ENCODE measurements at regions not wholly inside any gene's neighbourhood (a gene's known extent, or its start where the extent isn't known, plus 50 kb on each side); places are given as distances from the start of the nearest gene placed in this dataset.
A peak's percentile ranks its signal among the peaks of the same experiment; 100 is the strongest.

- WGBS = 77% methylated on average over 2 of the region's 4 CpGs
- H3K4me3 ChIP-seq (ENCODE audit: insufficient read depth in 1 of 2, low read depth in 1 of 2, low read length in 2 of 2) = no peak overlapping the region
- no peak overlapping the region for H3K14ac ChIP-seq (ENCODE audit: low read length in 2 of 2)
- no peak overlapping the region for H2BK5ac ChIP-seq (ENCODE audit: low read depth, low read length, poor library complexity, severe bottlenecking)
- no peak overlapping the region for H3K27ac ChIP-seq (ENCODE audit: low read length, poor library complexity, severe bottlenecking)
- H2AFZ ChIP-seq (ENCODE audit: low read depth, low read length) = no peak overlapping the region
- no peaks in the 10 kb centered on the region for H3K4me1 ChIP-seq (ENCODE audit: control insufficient read depth, insufficient read depth, low read depth, low read length)
- no peak overlapping the region for H4K8ac ChIP-seq (ENCODE audit: low read length)
- no peak overlapping the region for H2BK120ac ChIP-seq (ENCODE audit: low read depth, low read length)
- H3K4ac ChIP-seq (ENCODE audit: low read depth in 1 of 2, low read length in 2 of 2) = no peak overlapping the region
- H3K36me3 ChIP-seq (ENCODE audit: control insufficient read depth in 1 of 2, insufficient read depth in 2 of 2, low read depth in 1 of 2, low read length in 2 of 2) = no peaks in the 10 kb centered on the region
- DNase-seq = peak; percentile 39
- H3K18ac ChIP-seq (ENCODE audit: low read depth in 1 of 2, low read length in 2 of 2) = no peak overlapping the region
- no peak overlapping the region for H3K9ac ChIP-seq (ENCODE audit: low read length)
- H3K79me1 ChIP-seq (replicated peaks; ENCODE audit: low read length, poor library complexity, severe bottlenecking) = no peaks in the 10 kb centered on the region
- no peak overlapping the region for H2AK5ac ChIP-seq (ENCODE audit: low read length, severe bottlenecking)
- H4K91ac ChIP-seq (ENCODE audit: low read length) = no peak overlapping the region
- no peaks in the 10 kb centered on the region for H3K27me3 ChIP-seq (ENCODE audit: control insufficient read depth in 1 of 2, insufficient read depth in 1 of 2, low read length in 2 of 2)
- H3K9me3 ChIP-seq (ENCODE audit: control insufficient read depth, low read length) = peaks cover 8% of the 10 kb centered on the region
- H3K23ac ChIP-seq (ENCODE audit: low read length in 2 of 2) = no peak overlapping the region
- no peak overlapping the region for H3K4me2 ChIP-seq (ENCODE audit: low read length, poor library complexity, severe bottlenecking)
- no peak overlapping the region for H2BK12ac ChIP-seq (ENCODE audit: low read length in 2 of 2)
- H2BK15ac ChIP-seq (ENCODE audit: low read depth, poor library complexity, severe bottlenecking) = no peak overlapping the region
Observed at GRCh38 chr6:20351534-20351933, 50.1 kb upstream of the E2F3 start.

Data from mesenchymal stem cell (in vitro differentiated cells and primary cell).